Uterus (tissue), 2 donors: ENCODE measurements at regions not wholly inside any gene's neighbourhood (a gene's known extent, or its start where the extent isn't known, plus 50 kb on each side); places are given as distances from the start of the nearest gene placed in this dataset.

ENCODE experiments used
- CTCF ChIP-seq, 4 experiments: fragments of 200-600 bp in 2 of 4; fragments of 450-650 bp in 2 of 4; sonication (generic) in 2 of 4; IDR thresholded peaks; one replicate each; pipeline ENCODE4 v1.5.1; 2016 to 2019; ENCODE audit warnings: antibody characterized with exemption in 4 of 4, mild to moderate bottlenecking in 2 of 4, moderate library complexity in 1 of 4
- POLR2A ChIP-seq, 2 donors: fragments of 450-650 bp; IDR thresholded peaks; one replicate each; pipeline ENCODE4 v1.6.1; 2016; ENCODE audit warnings: antibody characterized with exemption in 2 of 2, mild to moderate bottlenecking in 1 of 2, moderate library complexity in 1 of 2

DNA sequence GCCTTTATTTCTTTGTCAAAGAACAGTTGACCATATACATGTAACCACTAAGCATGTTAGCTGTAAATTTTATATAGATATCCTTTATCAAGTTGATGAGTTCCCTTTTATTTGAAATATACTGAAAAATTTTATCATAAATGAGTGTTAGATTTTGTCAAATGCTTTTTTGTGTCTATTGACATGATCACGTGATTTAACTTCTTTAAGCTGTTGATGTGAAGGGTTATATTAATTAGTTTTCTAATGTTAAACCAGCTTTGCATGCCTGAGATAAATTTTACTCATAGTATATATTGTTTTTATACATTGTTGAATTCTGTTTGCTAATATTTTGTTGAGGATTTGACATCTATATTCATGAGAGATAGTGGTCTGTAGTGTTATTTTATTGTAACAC is 241.9 kb upstream of the CDH20 start:
- no peak for TF ChIP-seq CTCF (IDR thresholded peaks at IDR 0.05)
- TF ChIP-seq POLR2A (IDR thresholded peaks at IDR 0.05), result no peak
